ENCODE measurements at regions not wholly inside any gene's neighbourhood (a gene's known extent, or its start where the extent isn't known, plus 50 kb on each side); places are given as distances from the start of the nearest gene placed in this dataset.
"Not testable (repeated sequence)": the region's sequence is repeated elsewhere in the genome, so short reads cannot be mapped to it uniquely, and the experiment has no call there.

- peak; percentile 36 for DNase-seq
Observed at GRCh38 chr19:31818798-31819105, 469.5 kb upstream of the TSHZ3 start.

DNA sequence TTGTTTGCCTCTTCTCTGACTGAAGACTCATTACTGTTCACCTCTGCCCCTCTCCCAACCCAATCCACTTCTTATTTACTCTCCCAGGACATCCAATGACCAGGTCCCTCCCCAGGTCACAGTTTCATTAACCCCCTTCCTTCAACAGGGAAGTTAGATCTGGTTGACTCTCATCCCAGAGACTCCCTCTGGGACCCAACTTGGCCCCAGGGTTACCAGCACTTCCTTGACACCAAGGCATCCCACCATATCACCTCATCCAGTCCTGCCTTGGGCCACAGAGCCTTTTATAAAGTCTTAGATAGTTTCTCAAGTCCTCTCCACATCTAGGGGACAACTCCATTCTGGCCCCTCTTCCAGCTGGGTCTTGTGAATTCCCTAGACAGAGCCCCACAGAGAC lies 470.6 kb upstream of the TSHZ3 start:
- DNase-seq, result no peak

DNA sequence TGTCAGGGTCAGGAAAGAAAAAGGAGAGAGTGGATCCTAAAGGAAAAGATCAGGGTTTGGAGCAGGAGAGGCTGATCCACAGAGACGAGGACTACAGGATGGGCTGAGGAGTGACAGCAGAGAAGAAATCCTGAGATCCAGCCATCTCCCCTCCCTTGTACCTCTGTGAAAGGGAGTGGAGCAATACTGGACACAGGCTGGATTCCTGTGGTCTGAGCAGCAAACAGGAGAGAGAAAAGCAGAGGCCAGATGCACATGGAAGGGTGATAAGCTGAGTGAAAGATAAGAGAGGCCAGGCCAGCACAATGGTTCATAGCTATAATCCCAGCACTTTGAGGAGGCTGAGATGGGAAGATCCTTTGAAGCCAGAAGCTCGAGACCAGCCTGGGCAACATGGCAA lies 472.1 kb upstream of the TSHZ3 start:
- no peak for DNase-seq

GRCh38 chr19:31825134-31826094 lies 476.2 kb upstream of the TSHZ3 start:
- no peak for DNase-seq

DNA sequence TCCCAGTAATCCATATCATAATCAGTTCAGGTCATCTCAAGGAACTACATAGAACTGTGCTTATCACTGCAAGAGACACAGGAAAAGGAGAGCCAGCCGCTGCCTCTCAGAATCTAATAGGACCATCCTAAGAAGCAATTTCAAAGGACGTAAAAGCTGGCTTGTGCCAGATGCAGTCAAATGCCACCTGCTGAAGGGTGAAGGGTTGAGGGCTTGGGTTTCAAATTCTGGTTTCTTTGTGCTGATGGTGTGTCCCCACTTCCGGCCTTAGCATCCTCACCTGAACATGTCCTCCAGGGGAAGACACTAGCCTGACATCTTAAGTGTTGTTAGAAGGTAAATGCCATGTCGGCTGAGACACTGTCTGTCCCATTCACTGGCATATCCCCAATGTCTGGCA lies 477.1 kb upstream of the TSHZ3 start:
- no peak for DNase-seq

DNA sequence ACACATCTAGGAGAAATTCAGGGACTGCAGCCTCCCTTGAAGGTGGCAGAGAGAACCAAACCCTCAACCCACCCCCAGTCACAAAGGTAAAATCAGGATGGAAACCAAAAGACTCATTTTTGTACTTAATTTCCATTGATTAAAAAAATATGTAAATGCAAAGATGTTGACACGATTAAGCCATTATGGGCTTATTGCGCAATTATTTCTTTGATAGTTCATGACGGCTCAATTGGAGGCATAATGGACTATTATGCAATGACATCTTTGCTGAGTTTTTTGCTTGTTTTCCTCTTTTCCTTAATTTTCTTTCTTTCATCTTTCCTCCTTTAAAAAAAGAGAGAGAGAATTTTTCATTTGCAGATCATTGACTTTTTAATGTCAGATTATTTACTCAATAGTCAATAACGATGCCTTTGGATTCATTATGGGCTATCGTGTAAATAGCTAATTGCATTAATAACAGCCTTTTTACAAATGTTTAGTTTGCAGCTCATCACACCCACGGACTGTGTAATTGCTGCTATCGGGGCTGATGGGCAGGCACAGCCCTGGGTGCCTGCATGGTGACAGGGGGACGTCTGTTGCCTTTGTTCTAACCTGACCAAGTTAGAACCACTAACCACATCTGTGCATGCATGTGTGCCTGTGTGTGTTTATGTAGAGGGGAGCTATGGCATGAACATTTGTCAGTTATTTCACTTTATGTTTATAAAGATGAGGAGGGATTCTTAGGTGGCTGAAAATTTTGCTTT lies 482.4 kb upstream of the TSHZ3 start:
- DNase-seq, result no peak

- no peak for DNase-seq
Observed at GRCh38 chr19:31832176-31832548, 482.9 kb upstream of the TSHZ3 start.

GRCh38 chr19:31834070-31834469 lies 484.8 kb upstream of the TSHZ3 start:
- DNase-seq, result no peak

DNA sequence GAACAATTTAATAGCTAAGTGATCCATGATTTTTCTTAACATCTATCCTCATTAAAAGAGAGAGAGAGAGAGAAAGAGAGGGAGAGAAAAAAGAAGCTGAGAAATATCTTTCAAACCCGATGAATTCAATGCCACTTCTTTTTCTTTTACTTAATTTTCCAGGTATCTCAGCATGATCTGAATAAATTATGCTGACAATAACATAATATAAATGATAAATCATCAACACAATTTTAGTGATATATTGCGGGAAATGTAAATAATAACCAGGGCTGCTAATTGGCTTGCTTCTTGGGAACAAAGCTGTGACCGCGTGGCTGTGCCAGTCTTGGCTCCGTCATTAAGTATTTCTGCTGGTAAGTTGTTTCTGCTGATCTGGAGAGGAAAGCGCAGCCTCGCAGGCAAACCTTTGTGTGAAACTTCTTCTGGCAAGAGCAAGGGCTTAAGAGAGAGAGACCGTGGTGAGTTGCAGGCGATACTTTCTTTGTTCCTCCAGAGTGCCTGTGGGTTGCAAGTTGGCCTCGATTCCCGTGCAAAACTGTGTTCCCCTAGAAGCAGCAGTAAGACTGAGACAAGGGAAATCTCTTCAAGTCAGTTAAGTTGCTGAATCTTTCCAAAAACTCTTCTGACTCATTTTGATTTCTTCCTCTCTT lies 489.1 kb upstream of the TSHZ3 start:
- DNase-seq, result no peak

DNA sequence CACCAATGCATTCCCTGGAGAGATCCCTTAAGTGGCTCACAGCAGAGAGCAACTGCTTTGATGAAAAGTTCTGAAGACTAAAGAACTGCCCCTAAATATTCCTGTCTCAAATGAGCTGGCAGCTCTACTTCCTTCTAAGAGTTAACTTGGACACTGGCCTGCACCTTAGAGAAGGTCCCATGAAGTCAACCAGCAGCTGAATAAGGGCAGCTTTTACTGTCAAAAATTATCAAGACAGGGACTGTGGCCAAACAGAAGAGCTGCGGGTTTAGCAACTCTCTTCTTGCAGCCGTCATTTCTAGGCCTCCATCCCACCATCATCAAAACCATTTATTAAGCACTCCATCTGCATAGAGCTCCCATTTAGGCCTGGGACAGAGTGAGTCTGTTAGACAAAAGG lies 491.1 kb upstream of the TSHZ3 start:
- DNase-seq, result no peak

- no peak for DNase-seq
Observed at GRCh38 chr19:31841755-31842154, 492.5 kb upstream of the TSHZ3 start.

DNA sequence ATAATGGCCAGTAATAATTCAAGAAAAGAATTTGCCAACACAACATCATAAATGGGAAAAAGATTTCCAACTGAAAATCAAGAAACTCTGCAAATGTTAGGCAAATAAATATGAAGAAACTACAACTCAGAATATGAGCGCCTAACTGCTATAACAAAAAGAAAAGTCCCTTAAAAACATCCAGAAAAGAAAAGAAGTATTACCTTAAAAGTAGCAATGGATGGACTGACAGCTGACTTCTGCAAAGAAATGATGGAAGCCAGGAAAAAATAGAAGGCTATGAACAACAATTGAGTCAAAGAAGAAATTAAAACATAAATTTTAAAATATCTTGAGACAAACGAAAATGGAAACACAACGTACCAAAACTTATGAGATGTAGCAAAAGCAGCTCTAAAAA lies 482.3 kb upstream of the ZNF507 start:
- no peak for DNase-seq

GRCh38 chr19:31874313-31874712 lies 471.1 kb upstream of the ZNF507 start:
- DNase-seq, result no peak

DNA sequence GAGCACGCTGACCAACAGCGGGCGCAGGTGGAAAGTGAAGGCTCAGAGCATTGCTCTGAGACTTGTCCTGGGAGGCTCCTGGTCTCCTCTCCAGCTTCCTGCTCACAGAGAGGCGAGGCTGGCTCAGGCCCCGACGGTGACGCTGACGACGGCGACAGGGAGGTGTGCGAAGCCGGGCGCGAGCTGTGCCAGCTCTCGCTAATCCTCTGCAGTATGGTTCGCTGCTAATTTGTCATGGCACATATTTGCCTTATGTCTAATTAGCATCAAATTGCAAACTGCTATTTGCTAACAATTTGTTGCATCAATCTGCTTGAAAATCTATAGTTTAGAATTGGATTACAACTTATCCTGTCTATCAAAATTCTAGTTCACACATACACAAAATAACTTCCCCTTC lies 469.8 kb upstream of the ZNF507 start:
- DNase-seq, result no peak

DNA sequence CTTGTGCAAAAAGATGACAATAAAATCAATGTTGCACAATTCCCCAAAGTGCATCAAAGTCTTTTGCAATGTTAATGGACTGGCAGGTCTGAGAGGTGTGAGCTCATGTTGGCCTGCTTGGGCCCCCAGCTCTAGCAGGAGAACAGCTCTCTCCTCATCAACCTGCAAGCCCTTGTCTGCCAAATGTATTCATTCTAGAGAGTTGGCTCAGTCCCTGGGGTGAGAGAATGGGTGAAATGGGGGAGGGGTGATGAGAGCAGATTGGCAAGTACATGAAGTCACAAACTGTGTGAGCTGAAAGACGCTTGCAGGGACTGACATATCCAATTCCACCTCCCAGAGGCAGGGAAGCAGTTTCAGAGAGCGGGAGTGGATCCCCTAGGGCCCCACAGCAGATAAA lies 465.1 kb upstream of the ZNF507 start:
- no peak for DNase-seq

DNA sequence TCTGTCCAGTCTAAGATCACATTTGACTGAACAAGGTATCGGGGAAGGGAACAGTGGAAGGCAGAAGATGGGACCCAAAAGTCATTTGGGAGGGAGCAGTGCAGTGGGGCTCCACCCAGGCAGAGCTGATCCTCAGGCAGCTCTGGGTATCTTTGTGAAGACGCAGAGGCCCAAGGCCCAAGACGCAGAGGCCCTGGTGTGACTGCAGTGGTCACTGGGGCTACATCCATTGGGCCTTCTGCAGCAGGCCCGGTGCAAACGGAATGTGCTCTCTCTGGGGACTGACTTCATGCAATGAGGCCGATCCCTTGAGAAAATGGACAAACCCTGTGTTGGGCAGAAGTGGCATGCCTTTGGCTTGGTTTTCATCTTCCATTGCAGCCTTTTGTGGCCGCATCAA lies 463.4 kb upstream of the ZNF507 start:
- no peak for DNase-seq

DNA sequence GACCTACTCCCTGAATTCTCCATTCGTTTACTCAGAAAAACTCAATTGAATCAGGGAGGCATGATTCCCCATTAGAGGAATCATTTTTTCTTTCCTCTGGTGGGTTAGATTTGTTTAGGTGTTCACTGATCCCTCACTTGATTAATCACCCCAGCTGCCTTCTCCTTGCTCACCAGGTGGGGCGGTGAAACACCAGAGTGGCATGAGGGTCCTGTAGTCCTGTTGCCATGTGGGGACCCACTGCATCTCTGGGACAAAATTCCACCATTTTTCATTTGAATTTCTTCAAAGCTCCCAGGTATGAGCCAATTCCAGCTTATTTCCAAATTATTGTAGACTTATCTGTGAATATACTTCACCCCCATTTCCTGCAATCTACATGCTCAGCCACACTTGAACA lies 462.7 kb upstream of the ZNF507 start:
- no peak for DNase-seq

- no peak for DNase-seq
Observed at GRCh38 chr19:31883296-31883990, 462.0 kb upstream of the ZNF507 start.

DNA sequence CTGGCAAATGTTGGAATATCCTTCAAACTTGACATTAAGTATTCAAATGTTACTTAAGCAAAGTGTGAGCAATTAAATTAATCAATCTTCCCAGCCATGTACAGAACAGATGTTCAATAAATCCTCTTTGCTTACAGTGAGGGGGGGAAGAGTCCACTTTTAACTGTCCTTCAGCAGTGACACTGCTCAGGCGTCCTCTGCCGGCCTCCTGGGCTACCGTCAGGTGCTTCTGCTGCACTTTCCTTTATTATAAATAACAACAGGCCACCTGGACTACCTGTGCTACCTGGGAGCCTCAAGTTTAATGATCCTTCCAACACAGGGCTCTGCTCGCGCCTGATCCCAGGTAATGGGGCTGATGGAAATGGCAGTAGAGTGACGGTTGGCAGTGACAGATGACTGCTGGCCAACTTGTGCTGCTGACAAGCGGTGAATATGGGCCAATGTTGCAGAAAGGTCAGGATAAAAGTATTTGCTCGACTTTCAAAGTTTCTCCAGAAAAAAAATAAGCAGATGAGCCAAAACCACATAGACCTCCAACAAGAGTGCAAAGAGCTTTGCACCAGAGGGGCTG lies 460.0 kb upstream of the ZNF507 start:
- DNase-seq, result no peak

GRCh38 chr19:31890230-31890629 lies 455.2 kb upstream of the ZNF507 start:
- DNase-seq, result no peak

GRCh38 chr19:31892060-31892459 lies 453.4 kb upstream of the ZNF507 start:
- DNase-seq, result no peak

- DNase-seq, result not testable (repeated sequence)
Observed at GRCh38 chr19:31893491-31893890, 451.9 kb upstream of the ZNF507 start.

DNA sequence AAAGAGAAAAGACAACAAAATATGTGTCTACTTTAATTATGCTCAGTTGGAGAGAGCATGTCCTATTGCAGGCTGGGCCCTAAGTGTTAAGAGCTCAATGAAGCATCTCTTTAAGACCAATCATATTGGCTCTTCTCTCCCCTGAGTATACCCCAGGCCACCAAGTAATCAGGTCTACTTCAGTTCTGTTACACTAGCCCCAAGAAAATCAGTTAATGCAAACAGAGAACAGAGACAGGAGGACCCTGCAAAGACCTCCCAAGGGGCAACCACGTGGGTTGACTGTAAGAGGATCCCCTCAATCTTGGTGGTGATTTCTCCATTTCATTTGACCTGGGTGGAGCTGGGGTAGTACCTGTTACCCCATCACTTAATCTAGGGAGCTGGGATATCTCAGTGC lies 451.0 kb upstream of the ZNF507 start:
- no peak for DNase-seq
